T-helper 17 cell (primary cell): ENCODE measurements at regions not wholly inside any gene's neighbourhood (a gene's known extent, or its start where the extent isn't known, plus 50 kb on each side); places are given as distances from the start of the nearest gene placed in this dataset.

Source experiments
- ATAC-seq: fragments of 150-1000 bp; cut with Tn5 transposase; 2 replicates; pipeline ENCODE4 v1.10.0; 2021; ENCODE audit warnings: mild to moderate bottlenecking, moderate library complexity
- DNase-seq, 3 donors: peaks; one replicate each; pipeline versions ENCODE4 v3.0.0 to v3.0.0-alpha.2; 2020 to 2021
- H3K9me3 ChIP-seq: one replicate; pipeline ENCODE4 v1.7.0; 2013; ENCODE audit warnings: low read length, mild to moderate bottlenecking; ENCODE audit not compliant: control insufficient read depth, poor library complexity, severe bottlenecking
- H3K27ac Mint-ChIP-seq: one replicate; pipeline ENCODE4 v1.8.0; 2022; ENCODE audit warnings: mild to moderate bottlenecking, moderate library complexity, mixed read lengths
- H3K27me3 Mint-ChIP-seq: one replicate; pipeline ENCODE4 v1.8.0; 2022; ENCODE audit warnings: mixed read lengths
- H3K36me3 Mint-ChIP-seq: one replicate; pipeline ENCODE4 v1.8.0; 2022; ENCODE audit warnings: low read depth, mixed read lengths
- H3K4me1 Mint-ChIP-seq: one replicate; pipeline ENCODE4 v1.8.0; 2022; ENCODE audit warnings: mild to moderate bottlenecking, mixed read lengths
- H3K4me3 Mint-ChIP-seq: one replicate; pipeline ENCODE4 v1.8.0; 2022; ENCODE audit warnings: mild to moderate bottlenecking, moderate library complexity, mixed read lengths

GRCh38 chr13:50116430-50116973 is 101.3 kb downstream of the KCNRG start:
- Mint-ChIP-seq H3K27me3 (no peaks in the 10 kb centered on the region), H3K4me3 (no peak overlapping the region), H3K27ac (no peak overlapping the region), H3K4me1 (peaks cover 14% of the 10 kb centered on the region), H3K36me3 (no peaks in the 10 kb centered on the region)
- H3K9me3 ChIP-seq, result no peaks in the 10 kb centered on the region
- no peak for ATAC-seq
- DNase-seq, result no peak

DNA sequence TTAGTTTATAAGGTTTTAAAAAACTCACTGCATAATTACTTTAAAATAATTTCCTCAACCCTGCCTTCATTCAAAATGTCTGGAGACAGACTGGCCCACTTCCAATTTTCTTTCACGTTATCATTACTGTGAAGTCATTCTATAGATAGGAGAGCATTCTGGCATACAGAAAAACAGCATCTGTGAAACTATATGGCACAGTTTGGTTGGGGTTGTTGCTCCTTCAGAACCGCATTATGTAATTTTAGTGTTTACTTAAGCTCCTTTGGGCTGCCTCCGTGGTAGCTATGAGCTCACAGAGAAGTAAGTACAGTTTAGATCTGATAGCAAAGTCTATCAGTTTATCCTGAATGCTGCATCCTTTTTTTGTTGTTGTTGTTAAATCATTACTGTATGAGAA is 104.3 kb downstream of the KCNRG start:
- DNase-seq (no peak), ATAC-seq (no peak)
- Mint-ChIP-seq H3K27me3 (no peaks in the 10 kb centered on the region), H3K36me3 (no peaks in the 10 kb centered on the region), H3K27ac (no peak overlapping the region), H3K4me1 (peaks cover 31% of the 10 kb centered on the region), H3K4me3 (peak overlapping the region; percentile 42)
- no peaks in the 10 kb centered on the region for H3K9me3 ChIP-seq

DNA sequence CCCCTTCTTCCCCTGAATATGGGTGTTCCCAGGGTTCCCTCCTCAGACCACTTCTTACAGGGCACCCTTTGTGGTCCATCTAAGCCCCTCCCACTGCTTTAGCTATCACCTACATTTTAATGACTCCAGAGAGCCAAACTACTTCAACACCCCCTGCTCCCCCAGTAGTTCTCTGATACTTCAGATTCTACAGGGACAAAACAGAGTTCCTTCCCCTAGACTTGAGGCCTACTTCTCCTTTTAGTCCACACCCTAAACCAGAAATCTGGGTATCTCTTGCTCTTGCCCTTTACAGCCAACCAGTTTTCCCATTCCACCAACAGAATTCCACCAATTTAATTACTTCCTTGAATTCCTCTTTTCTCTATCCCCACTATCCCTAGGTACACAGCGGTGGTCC is 107.2 kb downstream of the KCNRG start:
- H3K4me3 Mint-ChIP-seq, result peak overlapping the region; percentile 90
- no peak for DNase-seq

GRCh38 chr13:50123002-50123401 is 107.8 kb downstream of the KCNRG start:
- H3K27ac Mint-ChIP-seq, result peak overlapping the region; percentile 93
- ATAC-seq, result no peak

More for the DNA sequence above, 107.2 kb downstream of the KCNRG start:
- peak overlapping the region; percentile 93 for H3K27ac Mint-ChIP-seq
- ATAC-seq, result no peak
- no peaks in the 10 kb centered on the region for H3K36me3 Mint-ChIP-seq
- H3K27me3 Mint-ChIP-seq, result no peaks in the 10 kb centered on the region
- no peaks in the 10 kb centered on the region for H3K9me3 ChIP-seq
- H3K4me1 Mint-ChIP-seq, result peaks cover 36% of the 10 kb centered on the region

DNA sequence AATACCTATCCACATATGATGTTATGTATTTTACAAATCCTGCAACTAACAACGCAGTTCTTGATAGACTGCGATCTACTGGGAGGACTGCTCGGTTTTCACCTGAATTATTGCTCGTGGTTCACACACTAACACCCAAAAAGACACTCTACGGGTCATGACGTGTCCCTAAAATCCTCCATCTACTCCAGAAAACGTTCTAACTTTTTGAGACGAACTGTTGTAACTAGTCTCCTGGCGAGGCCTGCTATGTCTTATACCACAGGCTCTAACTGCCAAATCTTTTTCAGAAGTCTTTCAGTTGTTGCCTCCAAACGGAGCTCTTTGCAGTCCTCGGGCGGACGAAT is 108.2 kb downstream of the KCNRG start:
- no peaks in the 10 kb centered on the region for H3K9me3 ChIP-seq
- ATAC-seq (no peak), DNase-seq (no peak)
- no peaks in the 10 kb centered on the region for H3K36me3 Mint-ChIP-seq
- peak overlapping the region; percentile 90 for H3K4me3 Mint-ChIP-seq
- H3K27ac Mint-ChIP-seq, result peak overlapping the region; percentile 93
- H3K4me1 Mint-ChIP-seq, result peaks cover 39% of the 10 kb centered on the region
- H3K27me3 Mint-ChIP-seq, result peaks cover 2% of the 10 kb centered on the region

More at GRCh38 chr13:50123002-50123401, 107.8 kb downstream of the KCNRG start:
- Mint-ChIP-seq H3K4me3 (peak overlapping the region; percentile 90), H3K27me3 (no peaks in the 10 kb centered on the region), H3K4me1 (peaks cover 37% of the 10 kb centered on the region), H3K36me3 (no peaks in the 10 kb centered on the region)
- no peaks in the 10 kb centered on the region for H3K9me3 ChIP-seq
- no peak for DNase-seq

DNA sequence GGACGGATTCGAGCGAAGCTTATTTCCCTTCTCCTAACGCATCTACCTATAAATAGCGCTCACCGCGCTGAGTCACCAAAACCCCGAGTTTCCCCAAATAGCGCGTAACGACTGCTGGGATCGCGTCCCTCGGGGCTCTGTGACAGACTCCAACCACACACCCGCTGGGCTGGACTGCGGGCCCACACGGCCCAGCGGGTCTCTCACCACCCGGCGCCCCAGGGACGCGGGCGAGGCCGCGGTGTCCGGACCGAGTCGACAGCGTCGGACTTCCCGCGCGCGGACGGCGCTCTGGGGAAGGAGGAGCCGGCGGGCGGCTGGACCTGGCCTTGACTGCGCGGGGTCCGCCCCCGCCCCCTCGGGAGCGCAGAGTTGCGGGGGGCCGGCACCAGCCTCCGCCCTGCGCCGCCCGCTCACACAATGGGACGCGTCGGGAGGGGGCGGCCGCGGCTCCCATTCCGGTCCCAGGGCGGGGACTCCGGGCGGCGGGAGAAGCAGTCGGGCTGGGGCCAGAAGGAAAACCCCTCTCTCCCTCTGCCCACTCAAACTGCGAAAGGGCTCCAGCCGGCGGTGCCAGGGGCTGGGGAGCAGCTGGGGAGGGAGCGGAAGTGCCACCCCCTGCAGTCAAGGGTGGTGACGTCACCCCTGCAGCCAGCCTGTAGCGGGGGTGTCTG is 108.8 kb downstream of the KCNRG start:
- peaks cover 40% of the 10 kb centered on the region for H3K4me1 Mint-ChIP-seq
- H3K27me3 Mint-ChIP-seq, result peaks cover 6% of the 10 kb centered on the region
- no peaks in the 10 kb centered on the region for H3K9me3 ChIP-seq
- H3K36me3 Mint-ChIP-seq, result no peaks in the 10 kb centered on the region
- DNase-seq (peak; percentile 51 to 73 (median 58)), ATAC-seq (peak; percentile 71)
- H3K27ac Mint-ChIP-seq, result peak overlapping the region; percentile 93
- H3K4me3 Mint-ChIP-seq, result peak overlapping the region; percentile 90

- peak; percentile 91 to 98 (median 96) for DNase-seq
- no peaks in the 10 kb centered on the region for H3K36me3 Mint-ChIP-seq
- peak overlapping the region; percentile 90 for H3K4me3 Mint-ChIP-seq
- peak overlapping the region; percentile 93 for H3K27ac Mint-ChIP-seq
- no peaks in the 10 kb centered on the region for H3K9me3 ChIP-seq
- peaks cover 42% of the 10 kb centered on the region for H3K4me1 Mint-ChIP-seq
- peak; percentile 1 for ATAC-seq
- peaks cover 12% of the 10 kb centered on the region for H3K27me3 Mint-ChIP-seq
Observed at GRCh38 chr13:50124536-50125303, 109.5 kb downstream of the KCNRG start.

- H3K9me3 ChIP-seq, result no peaks in the 10 kb centered on the region
- Mint-ChIP-seq H3K36me3 (no peaks in the 10 kb centered on the region), H3K27ac (peak overlapping the region; percentile 93), H3K4me1 (peaks cover 45% of the 10 kb centered on the region), H3K27me3 (peaks cover 12% of the 10 kb centered on the region), H3K4me3 (peak overlapping the region; percentile 90)
- DNase-seq (peak in 1 of 3 donors; percentile 74), ATAC-seq (peak; percentile 53)
Observed at GRCh38 chr13:50125304-50125553, 110.0 kb downstream of the KCNRG start.

- H3K27me3 Mint-ChIP-seq, result peaks cover 12% of the 10 kb centered on the region
- peak overlapping the region; percentile 90 for H3K4me3 Mint-ChIP-seq
- ATAC-seq, result peak; percentile 66
- H3K36me3 Mint-ChIP-seq, result no peaks in the 10 kb centered on the region
- no peaks in the 10 kb centered on the region for H3K9me3 ChIP-seq
- peak; percentile 79 to 92 (median 89) for DNase-seq
- H3K27ac Mint-ChIP-seq, result peak overlapping the region; percentile 96
- peaks cover 45% of the 10 kb centered on the region for H3K4me1 Mint-ChIP-seq
Observed at GRCh38 chr13:50125554-50126262, 110.5 kb downstream of the KCNRG start.

DNA sequence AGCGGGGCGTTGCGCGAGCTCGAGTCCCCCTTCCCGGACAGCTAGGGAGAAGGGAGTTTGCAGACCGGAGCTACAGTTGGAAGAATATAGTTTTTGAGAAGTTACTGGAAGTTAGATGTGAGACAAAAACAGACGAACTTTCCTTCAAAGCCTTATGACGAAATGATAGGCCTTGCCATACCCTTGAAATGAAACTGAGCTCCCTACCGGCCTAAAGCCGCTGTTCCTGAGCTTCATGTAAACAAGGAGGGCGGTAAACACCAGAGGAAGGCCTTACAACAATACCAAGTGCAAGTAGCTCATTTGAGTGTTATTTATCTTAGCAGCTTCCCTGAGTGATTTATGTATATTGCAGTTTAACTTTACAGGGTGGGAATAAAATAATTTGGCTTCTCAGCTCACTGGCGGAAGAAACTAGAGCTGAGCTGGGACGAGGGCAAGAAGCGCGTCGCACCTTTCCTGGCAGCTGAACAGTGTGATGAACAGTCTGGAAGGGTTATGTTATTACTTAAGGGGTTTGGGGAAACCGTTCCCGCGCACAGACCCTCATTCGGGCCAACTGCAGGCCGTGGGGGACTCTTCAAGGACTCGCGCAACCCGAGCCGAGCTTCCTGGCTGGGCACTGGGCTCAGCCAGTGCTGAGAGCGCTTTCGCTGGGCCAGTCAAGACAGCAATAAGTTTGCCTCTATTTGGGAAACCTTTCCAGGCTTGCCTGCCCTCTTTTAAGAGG is 111.2 kb downstream of the KCNRG start:
- DNase-seq (peak in 1 of 3 donors; percentile 9), ATAC-seq (no peak)
- H3K9me3 ChIP-seq, result no peaks in the 10 kb centered on the region
- Mint-ChIP-seq H3K36me3 (no peaks in the 10 kb centered on the region), H3K4me3 (peak overlapping the region; percentile 90), H3K4me1 (peaks cover 47% of the 10 kb centered on the region), H3K27ac (peak overlapping the region; percentile 96), H3K27me3 (peaks cover 17% of the 10 kb centered on the region)

DNA sequence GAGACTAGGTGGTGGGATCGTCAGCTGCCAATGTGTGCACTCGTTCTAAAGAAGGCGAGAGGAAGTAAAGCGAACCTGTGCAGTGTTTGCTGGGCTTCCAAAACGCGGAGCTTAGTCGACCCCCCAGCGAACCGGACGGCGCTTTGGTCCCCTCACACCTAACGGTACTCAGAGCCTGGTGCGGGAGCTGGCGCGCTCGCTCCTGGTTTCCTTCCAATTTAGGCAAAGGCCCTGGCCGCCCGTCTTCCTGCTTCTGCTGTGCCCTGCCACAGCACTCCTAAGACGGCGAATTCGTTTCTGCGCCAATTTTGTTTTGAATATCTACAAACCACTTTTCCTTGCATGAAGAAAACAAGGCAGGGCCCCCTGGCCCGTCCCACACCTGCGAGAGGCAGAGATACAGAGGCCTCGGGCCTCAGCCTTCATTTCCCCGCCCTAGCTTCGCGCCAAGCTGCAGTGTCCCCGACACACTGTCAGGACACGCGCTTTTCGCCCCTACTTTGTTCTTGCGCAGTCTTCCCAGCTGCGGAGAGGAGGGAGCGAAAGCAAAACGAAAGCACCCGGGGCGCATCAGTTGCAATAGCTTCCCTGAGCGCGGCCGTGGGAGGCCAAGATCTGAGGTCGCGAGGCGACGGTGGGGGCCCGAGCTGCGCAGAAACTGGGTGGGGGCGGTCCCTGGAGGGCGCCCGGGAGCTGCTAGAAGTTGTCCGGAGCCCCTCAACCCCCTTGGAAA is 111.9 kb downstream of the KCNRG start:
- DNase-seq (peak in 2 of 3 donors; percentile 38 to 48), ATAC-seq (no peak)
- Mint-ChIP-seq H3K36me3 (no peaks in the 10 kb centered on the region), H3K4me3 (peak overlapping the region; percentile 90), H3K27me3 (peaks cover 24% of the 10 kb centered on the region), H3K4me1 (peaks cover 50% of the 10 kb centered on the region), H3K27ac (peak overlapping the region; percentile 96)
- no peaks in the 10 kb centered on the region for H3K9me3 ChIP-seq

GRCh38 chr13:50127726-50128291 is 112.6 kb downstream of the KCNRG start:
- Mint-ChIP-seq H3K27me3 (peaks cover 31% of the 10 kb centered on the region), H3K27ac (peak overlapping the region; percentile 96), H3K4me3 (peak overlapping the region; percentile 90), H3K4me1 (peaks cover 48% of the 10 kb centered on the region), H3K36me3 (no peaks in the 10 kb centered on the region)
- DNase-seq (peak in 1 of 3 donors; percentile 6), ATAC-seq (no peak)
- no peaks in the 10 kb centered on the region for H3K9me3 ChIP-seq
